Suprapubic skin (tissue), 4 donors: ENCODE measurements at regions not wholly inside any gene's neighbourhood (a gene's known extent, or its start where the extent isn't known, plus 50 kb on each side); places are given as distances from the start of the nearest gene placed in this dataset.

Experiments used
- DNase-seq, 2 donors: peaks; one replicate each; pipeline ENCODE4 v3.0.0-alpha.2; 2019; ENCODE audit warnings: low spot score in 2 of 2
- H3K27ac ChIP-seq: fragments of 200-600 bp; sonication (generic); one replicate; pipeline ENCODE4 v1.5.1; 2019
- H3K27me3 ChIP-seq: fragments of 200-600 bp; sonication (generic); one replicate; pipeline ENCODE4 v1.5.1; 2019
- H3K36me3 ChIP-seq: fragments of 200-600 bp; sonication (generic); one replicate; pipeline ENCODE4 v1.5.1; 2019
- H3K4me1 ChIP-seq: fragments of 200-600 bp; sonication (generic); one replicate; pipeline ENCODE4 v1.5.1; 2019
- H3K4me3 ChIP-seq: fragments of 200-600 bp; sonication (generic); one replicate; pipeline ENCODE4 v1.5.1; 2019; ENCODE audit warnings: mild to moderate bottlenecking
- H3K9me3 ChIP-seq: fragments of 200-600 bp; sonication (generic); one replicate; pipeline ENCODE4 v1.5.1; 2019
- CTCF ChIP-seq, 2 donors: fragments of 200-600 bp in 1 of 2; fragments of 450-650 bp in 1 of 2; sonication (generic) in 1 of 2; IDR thresholded peaks; one replicate each; pipeline ENCODE4 v1.5.1; 2016 to 2019; ENCODE audit warnings: antibody characterized with exemption in 2 of 2, mild to moderate bottlenecking in 1 of 2, moderate library complexity in 1 of 2
- EP300 ChIP-seq: sonication (generic); formaldehyde crosslinking; IDR thresholded peaks from one replicate; pipeline ENCODE4 v1.6.1; 2017; ENCODE audit warnings: antibody characterized with exemption
- POLR2A ChIP-seq, 2 donors: fragments of 450-650 bp; IDR thresholded peaks; one replicate each; pipeline ENCODE4 v1.6.1; 2017; ENCODE audit warnings: antibody characterized with exemption in 2 of 2, mild to moderate bottlenecking in 2 of 2, moderate library complexity in 2 of 2
- POLR2AphosphoS5 ChIP-seq, 3 donors: sonication (generic); formaldehyde crosslinking; IDR thresholded peaks; one replicate each; pipeline ENCODE4 v1.6.1; 2017; ENCODE audit warnings: antibody characterized with exemption in 3 of 3
- WGBS: methylation state at CpG from one replicate; pipeline ENCODE4 v1.1.5; 2018; 5-methylcytosine and 5-hydroxymethylcytosine counted together

- 57% methylated on average over 3 of the region's 3 CpGs for WGBS
- Histone ChIP-seq H3K27me3 (no peaks in the 10 kb centered on the region), H3K36me3 (no peaks in the 10 kb centered on the region), H3K4me1 (no peaks in the 10 kb centered on the region), H3K27ac (no peak overlapping the region), H3K4me3 (no peak overlapping the region), H3K9me3 (no peaks in the 10 kb centered on the region)
- no peak for TF ChIP-seq POLR2AphosphoS5 (IDR thresholded peaks at IDR 0.05)
- TF ChIP-seq CTCF (IDR thresholded peaks at IDR 0.05) = no peak
- TF ChIP-seq POLR2A (IDR thresholded peaks at IDR 0.05) = no peak
- TF ChIP-seq EP300 = no peak
- no peak for DNase-seq
Observed at GRCh38 chr3:110391042-110391441, 680.6 kb upstream of the NECTIN3 start.

GRCh38 chr3:110391640-110392395, 679.8 kb upstream of the NECTIN3 start:
- no peak for DNase-seq
- H3K4me3 ChIP-seq = no peak overlapping the region
- no peaks in the 10 kb centered on the region for H3K27me3 ChIP-seq
- no peaks in the 10 kb centered on the region for H3K9me3 ChIP-seq
- H3K27ac ChIP-seq = no peak overlapping the region
- H3K36me3 ChIP-seq = no peaks in the 10 kb centered on the region
- no peaks in the 10 kb centered on the region for H3K4me1 ChIP-seq
- no peak for TF ChIP-seq POLR2AphosphoS5 (IDR thresholded peaks at IDR 0.05)
- TF ChIP-seq POLR2A (IDR thresholded peaks at IDR 0.05) = no peak
- no peak for TF ChIP-seq CTCF (IDR thresholded peaks at IDR 0.05)
- no peak for TF ChIP-seq EP300
- WGBS = 69% methylated on average over 7 of the region's 7 CpGs

- no peaks in the 10 kb centered on the region for H3K27me3 ChIP-seq
- H3K4me3 ChIP-seq = no peak overlapping the region
- TF ChIP-seq POLR2A (IDR thresholded peaks at IDR 0.05) = no peak
- TF ChIP-seq POLR2AphosphoS5 (IDR thresholded peaks at IDR 0.05) = no peak
- TF ChIP-seq EP300 = no peak
- no peak for TF ChIP-seq CTCF (IDR thresholded peaks at IDR 0.05)
- 66% methylated on average over 2 of the region's 2 CpGs for WGBS
- H3K4me1 ChIP-seq = no peaks in the 10 kb centered on the region
- H3K27ac ChIP-seq = no peak overlapping the region
- no peak for DNase-seq
- no peaks in the 10 kb centered on the region for H3K9me3 ChIP-seq
- H3K36me3 ChIP-seq = no peaks in the 10 kb centered on the region
Observed at GRCh38 chr3:110393941-110394340, 677.7 kb upstream of the NECTIN3 start.

- Histone ChIP-seq H3K27ac (no peak overlapping the region), H3K27me3 (no peaks in the 10 kb centered on the region), H3K4me3 (no peak overlapping the region), H3K36me3 (no peaks in the 10 kb centered on the region), H3K4me1 (no peaks in the 10 kb centered on the region), H3K9me3 (no peaks in the 10 kb centered on the region)
- no peak for DNase-seq
- TF ChIP-seq EP300 = no peak
- TF ChIP-seq POLR2AphosphoS5 (IDR thresholded peaks at IDR 0.05) = no peak
- TF ChIP-seq POLR2A (IDR thresholded peaks at IDR 0.05) = no peak
- WGBS = 52% methylated on average over 1 of the region's 1 CpG
Observed at GRCh38 chr3:110397115-110397514, 674.5 kb upstream of the NECTIN3 start.

- H3K4me1 ChIP-seq = no peaks in the 10 kb centered on the region
- WGBS = 81% methylated on average over 2 of the region's 2 CpGs
- no peak overlapping the region for H3K27ac ChIP-seq
Observed at GRCh38 chr3:110400315-110400714, 671.3 kb upstream of the NECTIN3 start.

More at GRCh38 chr3:110400315-110400714, 671.3 kb upstream of the NECTIN3 start:
- Histone ChIP-seq H3K36me3 (no peaks in the 10 kb centered on the region), H3K27me3 (no peaks in the 10 kb centered on the region), H3K9me3 (no peaks in the 10 kb centered on the region), H3K4me3 (no peak overlapping the region)
- no peak for TF ChIP-seq EP300
- TF ChIP-seq CTCF (IDR thresholded peaks at IDR 0.05) = no peak
- TF ChIP-seq POLR2A (IDR thresholded peaks at IDR 0.05) = no peak
- no peak for TF ChIP-seq POLR2AphosphoS5 (IDR thresholded peaks at IDR 0.05)
- no peak for DNase-seq
